ENCODE measurements at regions not wholly inside any gene's neighbourhood (a gene's known extent, or its start where the extent isn't known, plus 50 kb on each side); places are given as distances from the start of the nearest gene placed in this dataset.

GRCh38 chr4:152000518-152000917 is 239.7 kb upstream of the GATB start:
- TF ChIP-seq CTCF (IDR thresholded peaks at IDR 0.05) = no peak
- Histone ChIP-seq H3K4me1 (ENCODE audit: control insufficient read depth in 1 of 2, insufficient read depth in 2 of 2, low read length in 2 of 2) (no peaks in the 10 kb centered on the region), H4K20me1 (ENCODE audit: insufficient read depth, low read length) (no peaks in the 10 kb centered on the region), H3K27me3 (ENCODE audit: control insufficient read depth in 2 of 2, insufficient read depth in 2 of 2, low read length in 2 of 2) (no peaks in the 10 kb centered on the region), H3K79me2 (ENCODE audit: insufficient read depth, low read length) (no peaks in the 10 kb centered on the region), H3K9ac (ENCODE audit: insufficient read depth, low read length, poor library complexity, severe bottlenecking) (no peak overlapping the region), H3K4me2 (replicated peaks; ENCODE audit: extremely low read depth, low read length, poor library complexity, severe bottlenecking) (no peak overlapping the region), H3K36me3 (replicated peaks in 1 of 2; ENCODE audit: control insufficient read depth in 1 of 2, insufficient read depth in 2 of 2, low read length in 2 of 2) (no peaks in the 10 kb centered on the region), H2AFZ (ENCODE audit: insufficient read depth, low read depth, low read length, poor library complexity, severe bottlenecking) (no peak overlapping the region), H3K4me3 (replicated peaks in 1 of 3; ENCODE audit: low read depth in 2 of 3, low read length in 3 of 3) (no peak overlapping the region), H3K9me3 (replicated peaks in 1 of 2; ENCODE audit: control insufficient read depth in 1 of 2, insufficient read depth in 1 of 2, low read length in 2 of 2) (no peaks in the 10 kb centered on the region), H3K27ac (ENCODE audit: low read depth in 1 of 2, low read length in 2 of 2) (no peak overlapping the region)
- Mint-ChIP-seq H3K36me3 (no peaks in the 10 kb centered on the region), H3K27ac (no peak overlapping the region), H3K27me3 (ENCODE audit: low read depth in 3 of 3) (peaks cover 2 to 5% (median 5%) of the 10 kb centered on the region in 3 donors), H3K4me3 (no peak overlapping the region), H3K4me1 (no peaks in the 10 kb centered on the region), H3K9me3 (peaks cover 0 to 2% (median 0%) of the 10 kb centered on the region in 7 donors)
- DNase-seq = no peak
- intact Hi-C loops (cut with micrococcal nuclease) = no loop called here

- intact Hi-C loops (cut with micrococcal nuclease) = no loop called here
- no peak overlapping the region for H3K4me3 ChIP-seq (replicated peaks in 1 of 3; ENCODE audit: low read depth in 2 of 3, low read length in 3 of 3)
- no peak overlapping the region for H2AFZ ChIP-seq (ENCODE audit: insufficient read depth, low read depth, low read length, poor library complexity, severe bottlenecking)
- H3K9ac ChIP-seq (ENCODE audit: insufficient read depth, low read length, poor library complexity, severe bottlenecking) = no peak overlapping the region
- Mint-ChIP-seq H3K4me1 (peaks cover under 1% of the 10 kb centered on the region), H3K27ac (no peak overlapping the region), H3K4me3 (no peak overlapping the region), H3K36me3 (no peaks in the 10 kb centered on the region), H3K27me3 (ENCODE audit: low read depth in 3 of 3) (peaks cover 2 to 5% (median 4%) of the 10 kb centered on the region in 3 donors), H3K9me3 (peaks cover 0 to 6% (median 3%) of the 10 kb centered on the region in 7 donors)
- no peaks in the 10 kb centered on the region for H3K36me3 ChIP-seq (replicated peaks in 1 of 2; ENCODE audit: control insufficient read depth in 1 of 2, insufficient read depth in 2 of 2, low read length in 2 of 2)
- H3K27ac ChIP-seq (ENCODE audit: low read depth in 1 of 2, low read length in 2 of 2) = no peak overlapping the region
- TF ChIP-seq CTCF (IDR thresholded peaks at IDR 0.05) = no peak
- 99% methylated on average over 8 of the region's 9 CpGs for WGBS (ENCODE audit: insufficient coverage)
- no peak overlapping the region for H3K4me2 ChIP-seq (replicated peaks; ENCODE audit: extremely low read depth, low read length, poor library complexity, severe bottlenecking)
- H4K20me1 ChIP-seq (ENCODE audit: insufficient read depth, low read length) = no peaks in the 10 kb centered on the region
- DNase-seq = no peak
- no peaks in the 10 kb centered on the region for H3K27me3 ChIP-seq (ENCODE audit: control insufficient read depth in 2 of 2, insufficient read depth in 2 of 2, low read length in 2 of 2)
- H3K4me1 ChIP-seq (ENCODE audit: control insufficient read depth in 1 of 2, insufficient read depth in 2 of 2, low read length in 2 of 2) = no peaks in the 10 kb centered on the region
- no peaks in the 10 kb centered on the region for H3K79me2 ChIP-seq (ENCODE audit: insufficient read depth, low read length)
- H3K9me3 ChIP-seq (replicated peaks in 1 of 2; ENCODE audit: control insufficient read depth in 1 of 2, insufficient read depth in 1 of 2, low read length in 2 of 2) = peaks cover 0 to 6% of the 10 kb centered on the region in 2 donors
Observed at GRCh38 chr4:151998723-151999122, 237.9 kb upstream of the GATB start.

Data from CD14-positive monocyte (primary cell).